ENCODE measurements at regions not wholly inside any gene's neighbourhood (a gene's known extent, or its start where the extent isn't known, plus 50 kb on each side); places are given as distances from the start of the nearest gene placed in this dataset.
"Not testable (repeated sequence)": the region's sequence is repeated elsewhere in the genome, so short reads cannot be mapped to it uniquely, and the experiment has no call there.

DNA sequence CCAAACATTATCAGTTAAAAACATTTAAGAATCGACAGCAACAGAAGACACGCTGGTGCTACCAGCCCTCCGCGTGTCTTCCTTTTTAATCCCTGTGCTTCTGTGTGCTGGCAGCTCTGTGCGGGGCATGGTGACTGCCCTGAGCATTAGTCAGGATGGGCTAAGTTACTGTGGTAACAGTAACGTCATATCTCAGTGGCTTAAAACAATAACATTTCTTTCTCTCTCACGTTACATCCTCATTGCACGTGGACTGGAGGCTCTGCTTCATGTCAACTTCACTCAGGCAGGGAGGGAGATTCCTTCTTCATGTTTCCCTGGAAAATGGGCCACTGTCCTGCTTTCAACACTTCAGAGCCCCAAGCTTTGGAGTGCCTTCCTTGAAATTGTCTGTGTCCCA, 378.5 kb downstream of the CCSER2 start:
- no peak for DNase-seq
- Histone ChIP-seq H3K27ac (no peak overlapping the region), H3K36me3 (ENCODE audit: insufficient read depth in 1 of 2, low read depth in 1 of 2) (no peaks in the 10 kb centered on the region), H3K27me3 (ENCODE audit: insufficient read depth in 3 of 3, low read length in 2 of 3) (no peaks in the 10 kb centered on the region), H3K4me1 (no peaks in the 10 kb centered on the region), H3K9me3 (no peaks in the 10 kb centered on the region), H3K4me3 (no peak overlapping the region)
- 39 to 59% (median 47%) methylated on average over 8 of the region's 8 CpGs for WGBS, 3 donors
- no peak for ATAC-seq
- TF ChIP-seq, protein P1, sequence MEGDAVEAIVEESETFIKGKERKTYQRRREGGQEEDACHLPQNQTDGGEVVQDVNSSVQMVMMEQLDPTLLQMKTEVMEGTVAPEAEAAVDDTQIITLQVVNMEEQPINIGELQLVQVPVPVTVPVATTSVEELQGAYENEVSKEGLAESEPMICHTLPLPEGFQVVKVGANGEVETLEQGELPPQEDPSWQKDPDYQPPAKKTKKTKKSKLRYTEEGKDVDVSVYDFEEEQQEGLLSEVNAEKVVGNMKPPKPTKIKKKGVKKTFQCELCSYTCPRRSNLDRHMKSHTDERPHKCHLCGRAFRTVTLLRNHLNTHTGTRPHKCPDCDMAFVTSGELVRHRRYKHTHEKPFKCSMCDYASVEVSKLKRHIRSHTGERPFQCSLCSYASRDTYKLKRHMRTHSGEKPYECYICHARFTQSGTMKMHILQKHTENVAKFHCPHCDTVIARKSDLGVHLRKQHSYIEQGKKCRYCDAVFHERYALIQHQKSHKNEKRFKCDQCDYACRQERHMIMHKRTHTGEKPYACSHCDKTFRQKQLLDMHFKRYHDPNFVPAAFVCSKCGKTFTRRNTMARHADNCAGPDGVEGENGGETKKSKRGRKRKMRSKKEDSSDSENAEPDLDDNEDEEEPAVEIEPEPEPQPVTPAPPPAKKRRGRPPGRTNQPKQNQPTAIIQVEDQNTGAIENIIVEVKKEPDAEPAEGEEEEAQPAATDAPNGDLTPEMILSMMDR (IDR thresholded peaks at IDR 0.05), result no peak
- intact Hi-C loops (cut with DNase I), result no loop called here

DNA sequence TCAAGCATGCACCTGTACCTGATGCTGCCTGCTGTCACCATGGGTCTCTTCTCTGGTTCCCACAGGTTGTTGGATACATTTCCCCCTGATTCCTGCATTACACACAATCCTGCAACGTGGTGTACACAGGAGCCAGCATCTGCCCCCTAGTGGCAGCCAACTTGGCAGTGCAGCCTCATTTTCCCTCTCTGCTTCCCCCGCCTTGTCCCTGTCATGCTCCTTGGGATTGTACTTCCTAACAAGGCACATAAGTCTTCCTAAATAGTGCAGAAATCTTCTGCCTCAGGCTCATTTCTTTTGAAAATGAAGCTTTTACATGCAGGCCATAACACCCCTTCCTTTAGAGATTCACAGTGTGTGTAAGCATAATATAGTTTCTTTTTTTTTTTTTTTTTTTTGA, 387.5 kb downstream of the CCSER2 start:
- H3K4me1 ChIP-seq, result no peaks in the 10 kb centered on the region
- no peak overlapping the region for H3K4me3 ChIP-seq
- TF ChIP-seq, protein P1 (IDR thresholded peaks at IDR 0.05), result no peak
- ATAC-seq, result no peak
- H3K27ac ChIP-seq, result no peak overlapping the region
- no peak for DNase-seq
- H3K9me3 ChIP-seq, result no peaks in the 10 kb centered on the region
- H3K27me3 ChIP-seq (ENCODE audit: insufficient read depth in 3 of 3, low read length in 2 of 3), result peaks cover 0 to 2% (median 0%) of the 10 kb centered on the region in 3 donors
- intact Hi-C loops (cut with DNase I), result no loop called here
- 21 to 23% (median 22%) methylated on average over 2 of the region's 2 CpGs for WGBS, 3 donors
- no peaks in the 10 kb centered on the region for H3K36me3 ChIP-seq (ENCODE audit: insufficient read depth in 1 of 2, low read depth in 1 of 2)

DNA sequence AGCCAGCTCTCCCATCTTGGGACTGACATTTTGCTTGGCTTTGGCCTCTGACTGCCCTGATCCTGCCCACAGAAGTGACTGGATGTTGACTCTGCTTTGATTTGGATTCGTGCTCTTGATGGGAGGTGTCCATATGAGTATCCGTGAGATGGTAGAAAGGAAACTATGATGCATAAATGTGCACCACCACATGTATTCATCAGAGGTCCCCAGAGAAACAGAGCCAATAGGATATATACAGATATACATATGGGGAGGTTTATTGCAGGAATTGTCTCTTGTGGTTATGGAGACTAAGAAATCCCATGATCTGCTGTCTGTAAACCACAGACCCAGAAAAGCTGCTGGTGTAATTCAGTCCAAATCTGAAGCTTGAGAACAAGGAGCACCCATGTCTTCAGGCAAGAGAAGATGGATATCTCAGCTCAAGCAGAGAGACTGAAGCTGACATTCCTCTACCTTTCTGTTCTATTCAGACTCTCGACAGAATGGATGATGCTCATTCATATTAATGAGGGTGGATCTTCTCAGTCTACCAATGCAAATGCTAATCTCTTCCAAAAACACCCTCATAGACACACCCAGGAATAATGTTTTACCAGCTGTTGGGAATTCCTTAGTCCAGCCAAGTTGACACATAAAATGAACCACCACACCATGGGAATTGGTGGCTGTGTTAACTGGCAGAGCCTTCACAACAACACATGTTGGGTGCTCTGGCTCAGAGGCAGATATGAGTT, 390.7 kb downstream of the CCSER2 start:
- TF ChIP-seq, protein P1 (IDR thresholded peaks at IDR 0.05), result no peak
- H3K36me3 ChIP-seq (ENCODE audit: insufficient read depth in 1 of 2, low read depth in 1 of 2), result no peaks in the 10 kb centered on the region

DNA sequence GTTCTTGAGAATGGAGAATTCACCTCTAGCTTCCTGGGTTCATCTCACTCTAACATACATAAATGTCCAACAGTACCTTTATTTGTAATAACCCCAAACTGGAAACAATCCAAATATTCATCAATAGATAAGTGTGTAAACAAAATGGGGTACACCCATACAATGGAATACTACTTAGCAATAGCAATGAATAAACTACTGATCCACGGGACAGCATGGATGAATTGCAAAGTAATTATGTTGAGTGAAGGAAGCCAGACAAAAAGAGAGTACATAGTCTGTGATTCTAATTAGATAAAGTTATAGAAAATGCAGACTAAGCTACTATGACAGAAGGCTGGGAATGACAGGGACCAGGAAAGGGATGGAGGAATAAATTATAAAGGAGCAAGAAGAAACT, 391.3 kb downstream of the CCSER2 start:
- TF ChIP-seq, protein P1 (IDR thresholded peaks at IDR 0.05), result no peak
- intact Hi-C loops (cut with DNase I), result no loop called here
- Histone ChIP-seq H3K27ac (no peak overlapping the region), H3K27me3 (ENCODE audit: insufficient read depth in 3 of 3, low read length in 2 of 3) (no peaks in the 10 kb centered on the region), H3K9me3 (no peaks in the 10 kb centered on the region), H3K4me1 (no peaks in the 10 kb centered on the region), H3K36me3 (ENCODE audit: insufficient read depth in 1 of 2, low read depth in 1 of 2) (no peaks in the 10 kb centered on the region), H3K4me3 (no peak overlapping the region)
- ATAC-seq (no peak), DNase-seq (no peak)
- 74 to 85% (median 78%) methylated on average over 1 of the region's 1 CpG for WGBS, 3 donors

More for the DNA sequence above, 390.7 kb downstream of the CCSER2 start:
- intact Hi-C loops (cut with DNase I), result no loop called here
- WGBS, 3 donors, result 61 to 67% (median 65%) methylated on average over 3 of the region's 3 CpGs
- DNase-seq (no peak), ATAC-seq (no peak)
- Histone ChIP-seq H3K27ac (no peak overlapping the region), H3K9me3 (no peaks in the 10 kb centered on the region), H3K27me3 (ENCODE audit: insufficient read depth in 3 of 3, low read length in 2 of 3) (no peaks in the 10 kb centered on the region), H3K4me1 (no peaks in the 10 kb centered on the region), H3K4me3 (no peak overlapping the region)

DNA sequence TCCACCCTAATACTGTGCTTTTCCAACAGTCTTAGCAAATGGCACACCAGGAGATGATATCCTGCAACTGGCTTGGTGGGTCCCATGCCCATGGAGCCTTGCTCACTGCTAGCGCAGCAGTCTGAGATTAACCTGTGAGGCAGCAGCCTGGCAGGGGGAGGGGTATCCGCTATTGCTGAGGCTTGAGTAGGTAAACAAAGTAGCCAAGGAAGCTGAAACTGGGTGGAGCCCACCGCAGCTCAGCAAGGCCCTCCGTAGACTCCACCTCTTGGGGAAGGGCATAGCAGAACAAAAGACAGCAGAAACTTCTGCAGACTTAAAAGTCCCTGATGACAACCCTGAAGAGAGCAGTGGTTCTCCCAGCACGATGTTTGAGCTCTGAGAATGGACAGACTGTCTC, 399.0 kb downstream of the CCSER2 start:
- WGBS, 3 donors, result 79 to 83% (median 79%) methylated on average over 5 of the region's 5 CpGs
- DNase-seq (no peak), ATAC-seq (no peak)
- no peak overlapping the region for H3K27ac ChIP-seq
- no peaks in the 10 kb centered on the region for H3K9me3 ChIP-seq
- intact Hi-C loops (cut with DNase I), result no loop called here
- H3K4me3 ChIP-seq, result no peak overlapping the region
- no peaks in the 10 kb centered on the region for H3K4me1 ChIP-seq
- TF ChIP-seq, protein P1 (IDR thresholded peaks at IDR 0.05), result no peak
- H3K27me3 ChIP-seq (ENCODE audit: insufficient read depth in 3 of 3, low read length in 2 of 3), result no peaks in the 10 kb centered on the region
- H3K36me3 ChIP-seq (ENCODE audit: insufficient read depth in 1 of 2, low read depth in 1 of 2), result no peaks in the 10 kb centered on the region

DNA sequence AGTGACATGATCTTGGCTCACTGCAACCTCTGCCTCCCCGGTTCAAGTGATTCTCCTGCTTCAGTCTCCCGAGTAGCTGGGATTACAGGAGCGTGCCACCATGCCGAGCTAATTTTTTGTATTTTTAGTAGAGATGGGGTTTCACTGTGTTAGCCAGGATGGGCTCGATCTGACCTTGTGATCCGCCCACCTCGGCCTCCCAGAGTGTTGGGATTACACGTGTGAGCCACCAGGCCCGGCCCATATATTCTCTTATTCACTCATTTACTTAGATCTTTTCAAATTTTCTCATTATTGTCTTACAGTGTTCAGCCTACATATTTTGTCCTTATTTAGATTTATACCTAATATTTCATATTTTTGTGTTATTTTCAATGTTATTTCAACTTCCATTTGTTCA, 410.7 kb downstream of the CCSER2 start:
- H3K27ac ChIP-seq; DNase-seq; H3K36me3 ChIP-seq (ENCODE audit: insufficient read depth in 1 of 2, low read depth in 1 of 2); H3K4me1 ChIP-seq; H3K9me3 ChIP-seq; intact Hi-C loops (cut with DNase I); ATAC-seq; H3K27me3 ChIP-seq (ENCODE audit: insufficient read depth in 3 of 3, low read length in 2 of 3); H3K4me3 ChIP-seq: not testable (repeated sequence)
- 50 to 66% (median 62%) methylated on average over 9 of the region's 9 CpGs for WGBS, 3 donors

Measured in psoas muscle (tissue), 7 donors.